Effector memory CD4-positive, alpha-beta T cell (primary cell): ENCODE measurements at regions not wholly inside any gene's neighbourhood (a gene's known extent, or its start where the extent isn't known, plus 50 kb on each side); places are given as distances from the start of the nearest gene placed in this dataset.

ENCODE experiments used
- DNase-seq, 3 donors: peaks; one replicate each; pipeline ENCODE4 v3.0.0-alpha.2; 2020
- H3K27ac ChIP-seq: 2 replicates; pipeline ENCODE4 v1.7.0; 2013; ENCODE audit warnings: mild to moderate bottlenecking, low read length, moderate library complexity; ENCODE audit not compliant: insufficient read depth, poor library complexity, severe bottlenecking
- H3K27me3 ChIP-seq: replicated peaks from 2 replicates; pipeline ENCODE4 v1.7.0; 2013; ENCODE audit warnings: mild to moderate bottlenecking, low read length; ENCODE audit not compliant: insufficient read depth, control insufficient read depth, poor library complexity, severe bottlenecking
- H3K36me3 ChIP-seq: 2 replicates; pipeline ENCODE4 v1.7.0; 2013; ENCODE audit warnings: mild to moderate bottlenecking, low read length, moderate library complexity; ENCODE audit not compliant: control insufficient read depth, insufficient read depth
- H3K4me1 ChIP-seq: 2 replicates; pipeline ENCODE4 v1.7.0; 2013; ENCODE audit warnings: low read length, mild to moderate bottlenecking; ENCODE audit not compliant: control insufficient read depth, insufficient read depth, poor library complexity, severe bottlenecking
- H3K4me3 ChIP-seq: 2 replicates; pipeline ENCODE4 v1.7.0; 2013; ENCODE audit warnings: low read length, low read depth, mild to moderate bottlenecking; ENCODE audit not compliant: insufficient read depth, poor library complexity, severe bottlenecking
- H3K9me3 ChIP-seq: 2 replicates; pipeline ENCODE4 v1.7.0; 2013; ENCODE audit warnings: mild to moderate bottlenecking, low read length, moderate library complexity; ENCODE audit not compliant: control insufficient read depth

- no peak overlapping the region for H3K4me3 ChIP-seq
- H3K9me3 ChIP-seq, result no peaks in the 10 kb centered on the region
- H3K4me1 ChIP-seq, result no peaks in the 10 kb centered on the region
- no peak overlapping the region for H3K27ac ChIP-seq
- no peaks in the 10 kb centered on the region for H3K36me3 ChIP-seq
- no peak for DNase-seq
- no peaks in the 10 kb centered on the region for H3K27me3 ChIP-seq
Measured at GRCh38 chr14:101179691-101180211, 276.2 kb upstream of the RTL1 start.

- H3K4me3 ChIP-seq, result no peak overlapping the region
- no peak for DNase-seq
- H3K9me3 ChIP-seq, result no peaks in the 10 kb centered on the region
- no peaks in the 10 kb centered on the region for H3K4me1 ChIP-seq
- H3K27ac ChIP-seq, result no peak overlapping the region
- H3K36me3 ChIP-seq, result no peaks in the 10 kb centered on the region
- no peaks in the 10 kb centered on the region for H3K27me3 ChIP-seq
Measured at GRCh38 chr14:101181446-101182313, 278.2 kb upstream of the RTL1 start.

GRCh38 chr14:101182476-101182875, 279.0 kb upstream of the RTL1 start:
- H3K4me1 ChIP-seq, result no peaks in the 10 kb centered on the region

DNA sequence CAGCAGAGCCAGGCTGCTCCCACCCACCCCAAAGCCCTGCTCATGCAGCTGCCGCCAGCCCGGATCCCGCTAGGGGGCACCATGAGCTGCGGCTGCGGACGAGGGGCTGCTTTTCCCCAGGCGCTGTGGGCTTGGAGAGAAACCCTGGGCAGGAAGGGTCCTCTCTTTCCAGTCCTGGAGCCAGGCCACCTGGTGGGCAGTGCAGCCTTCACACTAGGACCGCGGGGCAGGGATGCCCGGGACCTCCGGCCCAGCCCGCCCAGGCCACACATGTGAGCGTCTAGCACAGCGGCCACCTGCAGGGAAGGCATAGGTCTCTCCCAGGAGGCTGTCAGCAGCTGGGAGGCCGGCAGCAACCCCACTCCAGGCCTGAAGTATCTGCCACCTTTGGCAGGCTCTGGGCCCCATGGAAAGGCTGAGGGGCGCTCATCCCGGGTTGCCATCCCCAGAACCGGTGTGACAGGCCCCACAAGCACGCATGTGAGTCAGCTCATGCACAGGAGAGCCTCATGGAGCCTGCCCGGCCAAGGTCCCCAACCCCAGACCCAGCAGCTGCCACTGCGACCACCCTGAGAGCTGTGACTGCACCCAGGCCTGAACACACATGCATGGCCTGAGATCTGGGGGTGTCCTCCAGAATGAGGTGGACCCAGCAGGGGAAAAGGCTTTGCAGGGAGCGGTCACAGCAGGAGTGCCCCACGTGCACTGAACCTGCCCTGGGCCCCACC, 280.0 kb upstream of the RTL1 start:
- Histone ChIP-seq H3K27me3 (no peaks in the 10 kb centered on the region), H3K4me1 (no peaks in the 10 kb centered on the region), H3K4me3 (no peak overlapping the region), H3K27ac (no peak overlapping the region), H3K36me3 (no peaks in the 10 kb centered on the region), H3K9me3 (no peaks in the 10 kb centered on the region)
- DNase-seq, result no peak

More at GRCh38 chr14:101182476-101182875, 279.0 kb upstream of the RTL1 start:
- H3K4me3 ChIP-seq, result no peak overlapping the region
- no peaks in the 10 kb centered on the region for H3K9me3 ChIP-seq
- no peaks in the 10 kb centered on the region for H3K36me3 ChIP-seq
- no peaks in the 10 kb centered on the region for H3K27me3 ChIP-seq
- no peak for DNase-seq
- H3K27ac ChIP-seq, result no peak overlapping the region

DNA sequence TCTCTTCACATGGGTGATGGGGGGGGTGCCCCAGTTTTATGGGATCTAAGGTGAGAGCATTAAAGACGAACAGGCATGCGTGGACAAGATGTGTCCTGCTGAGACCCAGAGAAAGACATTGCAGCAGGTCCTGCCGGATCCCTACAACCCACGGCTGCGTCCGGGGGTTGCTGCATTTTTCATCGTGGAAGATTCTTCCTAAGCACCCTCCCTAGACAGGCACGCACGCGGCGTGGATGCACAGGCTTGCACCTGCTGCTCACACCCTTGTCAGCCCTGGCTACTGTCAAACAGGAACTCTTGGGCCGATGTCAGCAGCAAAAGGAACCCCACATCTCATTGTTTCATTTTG, 280.6 kb upstream of the RTL1 start:
- no peaks in the 10 kb centered on the region for H3K36me3 ChIP-seq
- no peak overlapping the region for H3K27ac ChIP-seq
- no peaks in the 10 kb centered on the region for H3K4me1 ChIP-seq
- no peaks in the 10 kb centered on the region for H3K27me3 ChIP-seq
- DNase-seq, result no peak
- H3K4me3 ChIP-seq, result no peak overlapping the region
- no peaks in the 10 kb centered on the region for H3K9me3 ChIP-seq

- H3K36me3 ChIP-seq, result no peaks in the 10 kb centered on the region
- no peaks in the 10 kb centered on the region for H3K9me3 ChIP-seq
- H3K27ac ChIP-seq, result no peak overlapping the region
- no peak for DNase-seq
- no peak overlapping the region for H3K4me3 ChIP-seq
- no peaks in the 10 kb centered on the region for H3K27me3 ChIP-seq
- no peaks in the 10 kb centered on the region for H3K4me1 ChIP-seq
Measured at GRCh38 chr14:101184572-101184971, 281.1 kb upstream of the RTL1 start.

GRCh38 chr14:101185073-101185835, 281.7 kb upstream of the RTL1 start:
- Histone ChIP-seq H3K4me1 (no peaks in the 10 kb centered on the region), H3K36me3 (no peaks in the 10 kb centered on the region), H3K27me3 (no peaks in the 10 kb centered on the region), H3K27ac (no peak overlapping the region), H3K9me3 (no peaks in the 10 kb centered on the region), H3K4me3 (no peak overlapping the region)
- no peak for DNase-seq

DNA sequence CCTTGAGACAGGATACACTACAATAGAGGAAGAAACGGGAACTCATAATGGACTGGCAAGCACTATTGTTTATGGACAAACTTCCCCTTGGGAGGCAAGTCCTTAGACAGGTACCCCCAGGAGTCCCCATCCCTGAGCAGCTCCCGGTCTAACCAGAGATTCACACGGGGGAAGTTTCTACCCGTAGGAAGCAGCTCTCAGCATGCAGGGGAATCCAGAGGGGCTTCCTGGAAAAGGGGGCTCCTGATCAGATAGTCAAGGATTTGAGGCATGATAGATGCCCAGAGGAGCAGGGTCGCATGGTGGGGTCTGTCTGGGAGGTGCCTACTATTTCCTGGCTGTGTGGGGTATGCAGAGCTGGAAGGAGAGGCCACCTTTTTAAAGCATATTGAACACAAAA, 282.4 kb upstream of the RTL1 start:
- no peak for DNase-seq
- H3K9me3 ChIP-seq, result no peaks in the 10 kb centered on the region

GRCh38 chr14:101186544-101186943, 283.0 kb upstream of the RTL1 start:
- Histone ChIP-seq H3K36me3 (no peaks in the 10 kb centered on the region), H3K27me3 (no peaks in the 10 kb centered on the region), H3K4me3 (no peak overlapping the region), H3K27ac (no peak overlapping the region), H3K9me3 (no peaks in the 10 kb centered on the region), H3K4me1 (no peaks in the 10 kb centered on the region)
- DNase-seq, result no peak

More for the DNA sequence above, 282.4 kb upstream of the RTL1 start:
- Histone ChIP-seq H3K27ac (no peak overlapping the region), H3K36me3 (no peaks in the 10 kb centered on the region), H3K4me3 (no peak overlapping the region), H3K27me3 (no peaks in the 10 kb centered on the region), H3K4me1 (no peaks in the 10 kb centered on the region)
